Forelimb muscle (tissue), 1 donor: ENCODE measurements at regions not wholly inside any gene's neighbourhood (a gene's known extent, or its start where the extent isn't known, plus 50 kb on each side); places are given as distances from the start of the nearest gene placed in this dataset.
"Not testable (repeated sequence)": the region's sequence is repeated elsewhere in the genome, so short reads cannot be mapped to it uniquely, and the experiment has no call there.

Source experiments
- DNase-seq: peaks from one replicate; pipeline ENCODE4 v3.0.0-alpha.2; 2013; ENCODE audit warnings: low read depth

- not testable (repeated sequence) for DNase-seq
Observed at GRCh38 chr16:88242312-88243295, 140.2 kb upstream of the ZNF469 start.

- not testable (repeated sequence) for DNase-seq
Observed at GRCh38 chr16:88243921-88244320, 138.8 kb upstream of the ZNF469 start.

GRCh38 chr16:88245241-88246081 lies 137.3 kb upstream of the ZNF469 start:
- DNase-seq = not testable (repeated sequence)

GRCh38 chr16:88246955-88247582 lies 135.7 kb upstream of the ZNF469 start:
- DNase-seq = not testable (repeated sequence)

DNA sequence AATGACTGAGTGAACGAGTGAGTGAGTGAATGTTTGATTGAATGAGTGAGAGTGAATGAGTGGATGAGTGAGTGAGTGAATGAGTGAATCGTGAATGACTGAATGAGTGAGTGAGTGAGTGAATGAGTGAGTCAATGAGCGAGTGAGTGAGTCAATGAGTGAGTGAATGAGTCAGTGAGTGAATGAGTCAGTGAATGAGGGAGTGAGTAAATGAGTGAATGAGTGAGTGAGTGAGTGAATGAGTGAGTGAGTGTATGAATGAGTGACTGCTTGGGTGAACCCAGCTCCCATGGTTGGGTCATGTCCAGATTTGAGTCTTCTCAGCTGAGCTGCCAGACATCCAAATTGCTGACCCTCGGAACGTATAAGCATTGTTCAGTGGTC lies 135.2 kb upstream of the ZNF469 start:
- not testable (repeated sequence) for DNase-seq

DNA sequence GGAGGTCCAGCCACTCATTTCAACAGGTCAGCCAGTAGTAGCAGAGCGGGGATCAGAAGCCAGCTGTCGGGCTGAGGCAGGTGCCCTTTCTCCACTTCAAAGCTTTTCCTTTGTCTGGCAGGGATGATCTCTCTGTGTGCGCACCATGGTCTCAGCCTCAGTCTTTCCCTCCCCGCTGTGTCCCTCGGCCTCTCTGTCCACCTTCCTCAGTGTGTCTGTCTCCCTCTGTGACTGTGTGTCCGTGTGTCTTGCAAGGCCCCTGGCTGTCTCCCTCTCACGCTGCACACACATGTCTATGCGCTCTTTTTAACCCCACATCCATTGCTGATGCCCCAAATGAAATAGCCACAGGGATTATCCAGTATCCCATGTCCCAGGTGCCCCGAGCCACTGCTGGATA lies 134.0 kb upstream of the ZNF469 start:
- not testable (repeated sequence) for DNase-seq

GRCh38 chr16:88250381-88250780 lies 132.4 kb upstream of the ZNF469 start:
- not testable (repeated sequence) for DNase-seq

DNA sequence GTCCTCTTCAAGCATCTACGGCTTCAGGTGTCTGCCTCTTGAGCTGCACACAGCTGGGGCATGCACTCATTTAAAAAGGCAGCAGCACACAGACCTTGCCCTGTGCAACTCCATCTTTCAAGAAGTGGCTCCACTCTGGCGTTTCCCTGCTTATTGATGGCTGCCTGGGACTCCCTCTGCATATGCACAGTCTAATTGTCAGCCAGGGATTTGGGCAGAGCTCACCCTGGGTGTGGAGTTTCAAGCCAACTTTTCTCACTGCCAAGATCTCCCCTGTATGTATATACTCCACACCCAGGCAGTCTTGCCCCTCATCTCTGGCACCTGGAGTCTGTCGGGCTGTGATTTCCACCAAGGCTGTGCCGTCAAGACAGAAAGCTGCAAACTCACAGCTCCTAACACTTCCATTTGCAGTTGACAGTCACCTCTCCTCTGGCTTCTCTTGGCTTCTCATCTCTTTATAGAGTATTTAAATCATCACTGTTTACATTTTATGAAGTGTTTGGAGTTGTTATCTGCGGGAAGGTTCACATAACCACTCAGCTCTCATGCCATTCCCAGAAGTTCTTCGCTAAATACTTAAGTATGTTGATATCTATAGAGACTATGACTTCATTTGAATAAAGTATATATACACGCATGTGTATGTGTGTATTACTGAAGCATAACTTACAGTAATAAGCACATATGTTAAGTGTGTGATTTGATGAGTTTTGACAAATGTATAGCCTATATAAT lies 130.5 kb upstream of the ZNF469 start:
- not testable (repeated sequence) for DNase-seq

DNA sequence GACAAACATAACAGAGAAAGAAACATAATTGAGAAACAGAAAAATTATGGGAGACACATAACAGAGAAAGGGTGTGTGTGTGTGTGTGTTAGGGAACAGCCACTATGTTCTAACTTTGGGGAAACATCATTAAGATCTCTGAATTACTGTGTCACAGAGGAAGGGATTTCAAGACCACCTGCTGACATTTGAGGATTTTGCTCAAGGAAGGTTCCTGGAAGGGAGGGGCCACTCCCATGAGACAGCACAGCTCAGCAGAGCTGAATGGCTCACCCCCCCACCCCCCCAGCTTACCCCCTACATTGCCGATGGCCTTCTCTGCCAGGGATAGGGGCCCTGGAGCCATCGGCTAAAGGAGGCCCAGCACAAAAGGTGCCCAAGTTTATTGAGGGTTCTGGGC lies 124.6 kb upstream of the ZNF469 start:
- DNase-seq = not testable (repeated sequence)

DNA sequence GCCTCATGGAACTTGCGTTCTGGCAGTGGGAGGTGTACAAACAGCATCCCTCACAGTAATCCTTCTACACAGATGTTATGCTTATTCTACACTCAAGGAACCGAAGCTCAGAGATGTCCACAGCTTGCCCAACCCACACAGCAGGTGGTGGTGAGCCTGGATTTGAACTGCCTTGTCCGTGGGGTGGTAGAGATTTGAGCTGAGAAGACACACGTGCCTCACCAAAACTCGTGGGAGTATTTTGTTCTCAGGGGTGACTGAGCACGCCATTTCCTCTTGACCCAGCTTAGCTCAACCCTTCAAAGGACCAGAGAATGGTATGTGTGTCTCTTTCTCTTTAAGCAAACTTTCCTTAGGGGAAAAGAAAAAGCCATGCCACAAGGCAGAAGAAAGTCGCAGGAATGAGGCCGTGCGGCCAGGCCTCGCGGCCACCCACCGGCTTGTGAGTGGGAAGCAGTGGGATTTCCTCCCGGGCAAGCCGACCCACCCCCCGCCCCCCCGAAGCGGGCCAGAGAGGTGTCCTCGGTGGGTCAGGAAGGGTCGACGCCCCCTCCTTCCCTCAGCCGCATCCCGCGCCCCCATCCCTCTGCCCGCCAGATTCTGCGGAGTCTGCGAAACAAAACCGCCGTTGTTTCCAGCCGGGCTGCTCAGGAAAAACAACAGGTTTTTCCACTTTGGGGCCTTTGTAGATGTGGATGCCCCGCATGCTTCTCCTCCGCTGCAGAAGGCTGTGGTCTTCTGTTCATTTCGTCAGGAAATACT lies 123.8 kb upstream of the ZNF469 start:
- DNase-seq = not testable (repeated sequence)

GRCh38 chr16:88259538-88259937 lies 123.2 kb upstream of the ZNF469 start:
- DNase-seq = not testable (repeated sequence)

DNA sequence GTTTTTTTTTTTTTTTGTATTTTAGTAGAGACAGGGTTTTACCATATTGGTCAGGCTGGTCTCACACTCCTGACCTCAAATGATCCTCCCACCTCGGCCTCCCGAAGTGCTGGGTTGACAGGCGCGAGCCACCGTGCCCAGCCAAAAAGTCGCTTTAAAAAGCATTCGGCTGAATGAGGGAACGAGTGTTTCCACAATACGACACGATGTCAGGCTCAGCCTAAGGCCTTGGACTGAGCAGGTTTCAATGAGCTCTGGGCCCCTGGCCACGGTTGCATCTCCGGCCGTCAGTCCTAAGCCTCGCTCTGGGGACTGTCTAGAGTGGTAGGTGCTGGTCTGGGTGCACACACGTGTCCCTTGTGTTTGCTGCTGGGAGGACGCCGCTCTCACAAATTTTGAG lies 122.6 kb upstream of the ZNF469 start:
- not testable (repeated sequence) for DNase-seq

DNA sequence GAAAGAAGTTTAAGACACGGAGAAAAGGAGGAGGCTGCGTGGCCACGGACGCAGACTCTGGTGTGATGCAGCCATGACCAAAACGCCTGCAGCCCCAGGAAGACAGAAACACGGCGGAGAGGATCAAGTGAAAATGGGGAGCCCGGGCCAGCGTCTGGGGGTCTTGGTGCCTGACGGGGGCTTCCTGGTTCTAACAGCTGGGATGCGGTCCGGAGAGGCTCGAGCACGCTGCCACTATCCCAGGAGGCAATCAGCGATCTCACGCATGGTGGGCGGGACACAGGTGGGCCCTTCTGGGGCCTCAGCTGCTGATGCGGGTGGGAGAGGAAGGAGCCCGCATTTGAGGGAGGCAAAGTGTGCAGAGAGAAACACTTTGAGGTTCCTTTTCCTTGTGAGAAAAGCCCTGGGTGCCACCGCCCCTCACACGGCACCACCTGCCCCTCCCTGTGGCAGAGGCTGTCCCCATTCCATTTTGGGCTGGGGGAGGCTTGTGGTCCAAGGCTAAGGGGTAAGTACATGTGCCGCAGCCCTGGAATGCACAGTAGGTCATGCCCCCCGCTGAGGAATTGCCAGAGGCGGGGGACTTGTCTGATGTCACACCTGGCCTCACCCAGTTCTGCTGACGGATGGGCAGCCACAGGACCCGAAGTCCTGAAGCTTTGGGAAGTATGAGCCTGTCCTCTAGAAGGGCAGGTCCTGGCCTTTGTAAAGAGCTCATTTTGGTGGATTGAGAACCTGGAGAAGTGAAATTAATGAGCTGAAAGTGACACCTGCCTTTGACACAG lies 121.7 kb upstream of the ZNF469 start:
- DNase-seq = not testable (repeated sequence)

GRCh38 chr16:88261814-88262605 lies 120.7 kb upstream of the ZNF469 start:
- not testable (repeated sequence) for DNase-seq

DNA sequence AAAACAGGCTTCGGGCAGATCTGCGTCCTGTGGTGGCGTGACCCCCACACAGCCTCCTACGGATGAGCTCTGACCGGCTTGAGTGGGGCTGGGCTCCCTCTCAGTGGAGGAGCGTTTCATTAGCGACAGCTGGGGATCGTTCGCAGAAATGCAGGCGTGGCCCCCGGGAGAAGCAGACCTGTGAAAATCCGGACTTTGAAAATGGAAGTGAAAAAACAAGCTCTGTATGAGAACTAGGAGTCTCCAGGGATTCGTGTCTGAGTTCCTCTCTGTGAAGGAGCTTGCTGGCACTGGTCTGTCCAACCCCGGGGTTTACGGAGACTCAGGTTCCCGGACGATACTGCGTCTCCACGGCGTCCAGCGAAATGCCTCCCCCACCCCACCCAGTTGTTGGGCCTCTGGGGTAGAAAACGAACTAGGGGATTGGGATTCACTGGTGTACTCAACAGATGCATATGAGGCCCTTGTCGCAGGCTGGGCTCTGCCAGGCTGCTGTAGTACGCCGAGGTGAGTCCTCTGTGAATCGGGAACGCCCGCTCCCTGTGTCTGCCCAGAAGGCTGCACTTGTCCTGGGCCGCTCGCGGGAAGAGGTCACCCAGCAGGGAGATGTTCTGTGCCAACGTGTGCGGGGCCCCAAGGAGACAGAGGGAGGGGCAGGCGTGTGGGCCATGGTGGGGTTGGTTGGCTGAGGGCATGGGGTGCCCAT lies 119.7 kb upstream of the ZNF469 start:
- not testable (repeated sequence) for DNase-seq

GRCh38 chr16:88263681-88264287 lies 119.0 kb upstream of the ZNF469 start:
- DNase-seq = not testable (repeated sequence)

DNA sequence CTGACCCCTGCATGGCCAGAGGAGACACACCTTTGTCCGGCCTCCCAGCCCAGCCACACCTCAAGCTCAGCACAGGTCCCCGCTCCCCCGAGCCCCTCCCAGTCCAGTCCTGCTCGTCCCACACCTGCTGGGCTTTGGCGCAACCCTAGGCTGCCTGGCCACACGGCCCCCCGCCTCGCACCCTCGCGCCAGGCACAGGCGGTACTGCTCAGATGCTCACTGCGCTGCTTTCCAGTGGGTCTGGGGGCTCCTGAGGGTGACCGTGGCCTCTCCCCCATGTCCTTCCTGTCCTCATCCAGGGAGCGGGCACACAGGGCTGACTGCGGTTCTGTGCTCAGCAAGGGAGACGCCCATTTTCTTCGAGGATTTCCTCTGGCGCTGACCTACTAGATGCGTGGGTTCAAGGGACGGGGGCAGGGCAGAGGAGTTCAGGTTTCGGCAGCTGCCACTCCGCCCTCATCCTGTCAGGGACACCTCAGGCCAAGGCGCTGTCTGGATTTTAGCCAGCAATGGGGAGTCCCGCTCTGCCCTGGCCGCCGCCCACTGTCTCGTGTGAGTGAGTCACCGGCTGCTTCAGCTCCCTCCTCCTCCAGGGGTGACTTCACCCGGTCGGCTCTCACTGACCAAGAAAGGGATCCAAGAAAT lies 118.0 kb upstream of the ZNF469 start:
- DNase-seq = no peak
